ENCODE measurements at regions not wholly inside any gene's neighbourhood (a gene's known extent, or its start where the extent isn't known, plus 50 kb on each side); places are given as distances from the start of the nearest gene placed in this dataset.
"Not testable (repeated sequence)": the region's sequence is repeated elsewhere in the genome, so short reads cannot be mapped to it uniquely, and the experiment has no call there.

DNA sequence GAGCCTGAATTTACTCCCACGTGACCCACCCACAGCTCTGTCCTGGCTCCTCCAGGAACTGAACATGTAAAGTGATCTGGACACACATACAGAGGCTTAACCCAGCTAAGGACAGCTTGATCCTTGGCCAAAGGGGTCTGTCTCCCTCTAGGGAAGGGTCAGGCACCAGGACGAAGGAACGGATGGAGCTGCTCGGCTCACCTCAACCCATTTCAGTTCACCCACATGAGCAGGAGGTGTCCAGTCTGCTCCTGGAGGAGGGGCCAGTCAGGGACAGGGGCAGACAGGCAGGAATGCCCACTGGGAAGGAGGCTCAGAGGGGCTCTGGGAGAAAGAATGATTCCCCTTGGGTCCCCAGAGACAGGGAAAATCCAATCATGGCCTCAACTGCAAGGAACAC is 567.2 kb downstream of the PTPRU start:
- Histone ChIP-seq H3K36me3 (no peaks in the 10 kb centered on the region), H3K9me3 (replicated peaks) (no peaks in the 10 kb centered on the region), H3K4me3 (no peak overlapping the region), H3K27ac (no peak overlapping the region), H3K4me1 (no peaks in the 10 kb centered on the region), H3K27me3 (peaks cover 4% of the 10 kb centered on the region; the same call in 1 of the 2 replicates)
- no peak for DNase-seq

DNA sequence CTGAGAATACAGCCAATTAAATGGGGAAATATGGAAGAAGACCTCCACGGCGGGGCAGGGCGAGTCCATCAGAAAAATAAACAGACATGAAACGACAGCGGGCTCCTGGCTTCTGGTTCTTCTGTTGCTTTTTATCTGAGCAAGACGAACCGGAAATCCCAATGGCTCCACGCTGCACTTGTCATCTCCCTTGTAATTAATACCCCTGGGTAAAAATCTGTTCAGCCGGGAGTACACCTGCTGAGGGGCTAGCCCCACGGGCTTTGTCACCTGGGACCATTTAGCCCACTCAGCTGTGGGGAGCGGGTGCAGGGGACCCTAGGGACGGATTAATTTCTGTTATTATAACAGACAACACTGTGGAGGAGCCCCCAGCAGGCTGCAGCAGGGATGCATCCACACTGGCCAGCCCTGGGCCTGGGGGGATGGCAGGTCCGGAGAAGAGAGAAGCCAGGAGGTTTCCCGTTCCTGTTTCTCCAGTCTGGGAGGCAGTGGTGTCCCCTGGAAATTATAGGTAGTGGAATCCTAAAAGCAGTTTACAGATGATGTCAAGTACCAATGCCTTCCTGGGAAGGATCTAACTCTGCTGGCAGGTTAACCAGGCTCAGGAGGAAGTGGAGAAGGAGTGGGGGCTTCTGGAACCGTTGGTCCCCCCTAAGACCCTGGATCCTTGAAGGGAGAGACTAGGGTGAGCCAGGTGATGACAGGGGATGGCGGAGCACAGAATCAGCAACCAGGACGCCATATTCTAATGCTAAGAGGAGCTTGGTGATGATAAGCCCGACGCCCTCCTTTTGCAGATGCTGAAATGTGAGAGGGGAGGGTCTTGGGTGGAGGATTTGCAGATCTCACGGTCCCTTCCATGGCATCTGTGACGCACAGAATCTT is 566.1 kb downstream of the PTPRU start:
- H3K27ac ChIP-seq = no peak overlapping the region

DNA sequence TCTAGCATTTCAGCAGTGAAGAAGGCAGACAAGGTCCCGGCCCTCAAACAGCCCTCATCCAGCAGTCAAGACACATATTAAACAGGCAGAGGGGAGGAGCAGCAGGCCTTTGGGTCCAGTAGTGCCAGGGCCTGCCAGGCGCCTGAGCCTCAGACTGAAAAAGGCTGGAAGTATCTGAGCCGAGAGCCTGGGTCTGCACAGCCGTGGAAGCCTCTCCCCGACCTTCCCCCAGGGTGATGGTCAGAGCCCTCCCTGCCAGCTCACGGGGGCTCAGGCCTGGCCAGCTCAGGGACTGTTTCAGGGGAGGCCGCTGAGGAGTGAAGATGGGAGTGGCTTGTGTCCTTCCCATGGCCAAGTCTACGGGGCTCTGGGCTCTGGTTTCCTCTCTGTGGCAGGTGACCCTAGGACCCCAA is 565.2 kb downstream of the PTPRU start:
- Histone ChIP-seq H3K4me3 (no peak overlapping the region), H3K27ac (no peak overlapping the region), H3K9me3 (replicated peaks) (no peaks in the 10 kb centered on the region), H3K36me3 (no peaks in the 10 kb centered on the region), H3K27me3 (peaks cover 4% of the 10 kb centered on the region; the same call in 1 of the 2 replicates), H3K4me1 (no peaks in the 10 kb centered on the region)
- no peak for DNase-seq

More for the DNA sequence above, 566.1 kb downstream of the PTPRU start:
- H3K4me1 ChIP-seq = no peaks in the 10 kb centered on the region
- no peak overlapping the region for H3K4me3 ChIP-seq
- peak in 1 of 2 experiments; percentile 24 for DNase-seq
- H3K27me3 ChIP-seq = peaks cover 4% of the 10 kb centered on the region; the same call in 1 of the 2 replicates
- H3K9me3 ChIP-seq (replicated peaks) = no peaks in the 10 kb centered on the region
- H3K36me3 ChIP-seq = no peaks in the 10 kb centered on the region

DNA sequence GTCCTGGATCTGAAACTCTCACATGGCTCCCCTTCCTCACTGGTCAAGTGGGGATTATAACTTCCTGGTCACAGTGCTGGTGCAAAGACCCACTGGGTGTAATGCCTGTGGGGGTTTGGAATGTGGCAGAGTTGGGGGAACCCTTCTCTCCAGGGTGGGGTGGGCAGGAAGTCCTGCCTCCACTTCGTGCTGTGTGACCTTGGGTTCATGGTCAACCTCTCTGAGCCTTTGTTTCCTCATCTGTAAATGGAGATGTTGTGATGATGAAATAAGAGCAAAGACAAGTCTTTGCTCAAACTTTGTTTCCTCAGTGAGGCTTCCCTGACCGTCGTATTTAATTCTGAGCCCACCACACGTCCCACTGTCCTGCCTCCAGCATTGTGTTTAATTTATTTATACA is 564.7 kb downstream of the PTPRU start:
- Histone ChIP-seq H3K27me3 (peaks cover 4% of the 10 kb centered on the region; the same call in 1 of the 2 replicates), H3K27ac (no peak overlapping the region), H3K36me3 (no peaks in the 10 kb centered on the region), H3K4me1 (no peaks in the 10 kb centered on the region), H3K4me3 (no peak overlapping the region), H3K9me3 (replicated peaks) (no peaks in the 10 kb centered on the region)
- DNase-seq = no peak

DNA sequence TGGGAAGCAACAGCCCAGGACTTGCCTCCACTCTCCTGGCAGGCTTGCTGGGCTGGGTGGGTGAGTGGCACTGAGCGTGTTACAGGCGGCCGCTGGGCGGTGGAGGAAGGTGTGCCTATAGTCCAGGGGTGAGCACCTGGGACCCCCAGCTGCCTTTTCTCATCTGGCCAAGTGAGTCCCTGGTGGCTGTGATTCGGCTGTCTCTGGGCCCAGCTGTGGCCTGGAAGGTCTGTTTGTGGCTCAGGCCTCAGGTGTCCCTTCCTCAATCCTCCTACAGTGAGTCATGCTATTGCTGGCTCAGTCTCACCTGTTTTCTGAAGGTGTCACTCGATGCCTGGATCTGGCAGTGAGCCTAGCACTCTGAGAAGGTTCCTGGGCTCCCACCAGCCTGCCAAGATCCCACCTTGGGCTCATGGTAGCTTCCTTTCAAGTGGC is 564.2 kb downstream of the PTPRU start:
- DNase-seq = no peak
- no peak overlapping the region for H3K27ac ChIP-seq
- H3K36me3 ChIP-seq = no peaks in the 10 kb centered on the region
- no peak overlapping the region for H3K4me3 ChIP-seq
- H3K9me3 ChIP-seq (replicated peaks) = no peaks in the 10 kb centered on the region
- H3K4me1 ChIP-seq = no peaks in the 10 kb centered on the region
- H3K27me3 ChIP-seq = peaks cover 4% of the 10 kb centered on the region; the same call in 1 of the 2 replicates

DNA sequence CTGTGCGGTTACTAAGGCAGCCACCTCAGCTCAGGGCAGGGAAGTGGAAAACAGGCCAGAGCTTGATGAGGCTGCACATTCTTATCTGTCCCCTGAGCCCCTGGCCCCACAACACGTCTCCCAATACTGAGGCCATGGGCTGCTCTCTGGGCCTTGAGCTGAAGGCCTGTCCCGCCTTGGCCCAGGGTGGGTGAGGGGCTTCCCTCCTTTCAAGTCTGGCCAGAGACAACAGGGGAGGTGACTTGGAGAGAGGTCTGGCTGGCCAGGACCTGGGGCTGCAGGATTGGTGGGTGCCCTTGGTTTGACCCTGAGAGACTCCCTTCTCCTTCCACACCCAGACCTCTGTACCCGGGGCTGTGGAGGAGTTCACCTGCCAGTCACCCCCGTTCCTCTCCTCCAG is 563.8 kb downstream of the PTPRU start:
- H3K9me3 ChIP-seq (replicated peaks) = no peaks in the 10 kb centered on the region
- no peak for DNase-seq
- no peak overlapping the region for H3K27ac ChIP-seq
- no peaks in the 10 kb centered on the region for H3K36me3 ChIP-seq
- peaks cover 4% of the 10 kb centered on the region; the same call in 1 of the 2 replicates for H3K27me3 ChIP-seq
- no peak overlapping the region for H3K4me3 ChIP-seq
- no peaks in the 10 kb centered on the region for H3K4me1 ChIP-seq

DNA sequence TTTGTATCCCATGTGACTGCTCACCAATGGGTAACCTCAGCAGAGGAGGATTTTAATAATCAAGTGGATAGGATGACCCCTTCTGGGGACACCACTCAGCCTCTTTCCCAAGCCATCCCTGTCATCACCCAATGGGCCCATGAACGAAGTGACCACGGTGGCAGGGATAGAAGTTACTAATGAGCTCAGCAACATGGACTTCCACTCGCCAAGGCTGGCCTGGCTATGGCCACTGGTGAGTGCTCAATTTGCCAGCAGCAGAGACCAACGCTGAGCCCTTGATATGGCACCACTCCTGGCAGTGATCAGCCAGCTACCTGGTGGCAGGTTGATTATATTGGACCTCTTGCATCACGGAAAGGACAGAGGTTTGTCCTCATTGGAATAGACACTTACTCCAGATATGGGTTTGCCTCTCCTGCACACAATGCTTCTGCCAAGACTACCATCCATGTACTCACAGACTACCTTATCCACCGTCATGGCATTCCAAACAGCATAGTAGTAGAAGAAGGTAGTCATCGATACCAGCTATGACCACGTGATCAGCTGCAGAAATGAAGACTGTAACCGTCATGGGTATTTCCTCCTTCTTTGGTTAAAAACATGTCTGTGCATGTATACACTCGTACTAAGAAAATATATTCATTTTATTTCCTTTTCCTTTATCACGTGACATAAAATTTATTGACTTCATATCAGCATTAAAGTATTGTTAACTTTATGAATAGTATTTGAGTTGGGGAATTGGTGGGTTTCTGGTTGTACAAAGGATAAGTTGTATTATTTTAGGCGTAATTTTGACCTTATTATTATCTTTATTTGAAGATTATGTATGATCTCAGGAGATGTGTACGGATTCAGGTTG is 562.6 kb downstream of the PTPRU start:
- Histone ChIP-seq H3K27me3 (no peaks in the 10 kb centered on the region), H3K9me3 (replicated peaks) (no peaks in the 10 kb centered on the region)
- no peak for DNase-seq

DNA sequence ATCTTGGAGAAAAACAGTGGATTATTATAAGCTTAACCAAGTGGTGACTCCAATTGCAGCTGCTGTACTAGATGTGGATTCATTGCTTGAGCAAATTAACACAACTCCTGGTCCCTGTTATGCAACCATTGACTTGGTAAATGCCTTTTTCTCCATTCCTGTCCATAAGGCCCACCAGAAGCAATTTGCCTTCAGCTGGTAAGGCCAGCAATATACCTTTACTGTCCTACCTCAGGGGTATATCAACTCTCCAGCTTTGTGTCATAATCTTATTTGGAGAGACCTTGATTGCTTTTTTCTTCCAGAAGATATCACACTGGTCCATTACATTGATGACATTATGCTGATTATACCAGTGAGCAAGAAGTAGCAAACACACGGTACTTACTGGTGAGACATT is 560.8 kb downstream of the PTPRU start:
- not testable (repeated sequence) for H3K4me1 ChIP-seq; H3K27ac ChIP-seq; H3K9me3 ChIP-seq (replicated peaks); DNase-seq; H3K36me3 ChIP-seq; H3K4me3 ChIP-seq; H3K27me3 ChIP-seq

More for the DNA sequence above, 562.6 kb downstream of the PTPRU start:
- Histone ChIP-seq H3K27ac (no peak overlapping the region), H3K36me3 (no peaks in the 10 kb centered on the region), H3K4me1 (no peaks in the 10 kb centered on the region), H3K4me3 (no peak overlapping the region)

DNA sequence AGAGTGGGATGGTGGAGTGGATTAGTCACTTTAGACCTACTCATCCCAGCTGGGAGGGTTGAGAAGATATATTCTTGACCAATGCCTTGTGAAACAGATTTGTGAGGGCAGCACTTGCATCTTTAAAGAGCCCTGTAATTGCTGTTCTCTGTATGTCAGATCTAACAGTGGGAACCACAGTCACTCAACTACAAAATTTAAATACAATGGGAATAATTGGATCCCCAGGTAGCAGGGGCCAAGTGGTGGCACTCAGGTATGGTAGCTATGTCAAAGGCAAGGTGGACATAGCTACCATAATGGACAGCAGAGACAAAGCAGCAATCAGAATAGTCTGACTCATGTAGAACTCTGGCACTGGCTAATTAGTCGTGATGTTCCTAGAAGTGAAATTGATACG is 559.6 kb downstream of the PTPRU start:
- H3K27me3 ChIP-seq; DNase-seq; H3K9me3 ChIP-seq (replicated peaks); H3K27ac ChIP-seq; H3K4me3 ChIP-seq; H3K4me1 ChIP-seq; H3K36me3 ChIP-seq: not testable (repeated sequence)

DNA sequence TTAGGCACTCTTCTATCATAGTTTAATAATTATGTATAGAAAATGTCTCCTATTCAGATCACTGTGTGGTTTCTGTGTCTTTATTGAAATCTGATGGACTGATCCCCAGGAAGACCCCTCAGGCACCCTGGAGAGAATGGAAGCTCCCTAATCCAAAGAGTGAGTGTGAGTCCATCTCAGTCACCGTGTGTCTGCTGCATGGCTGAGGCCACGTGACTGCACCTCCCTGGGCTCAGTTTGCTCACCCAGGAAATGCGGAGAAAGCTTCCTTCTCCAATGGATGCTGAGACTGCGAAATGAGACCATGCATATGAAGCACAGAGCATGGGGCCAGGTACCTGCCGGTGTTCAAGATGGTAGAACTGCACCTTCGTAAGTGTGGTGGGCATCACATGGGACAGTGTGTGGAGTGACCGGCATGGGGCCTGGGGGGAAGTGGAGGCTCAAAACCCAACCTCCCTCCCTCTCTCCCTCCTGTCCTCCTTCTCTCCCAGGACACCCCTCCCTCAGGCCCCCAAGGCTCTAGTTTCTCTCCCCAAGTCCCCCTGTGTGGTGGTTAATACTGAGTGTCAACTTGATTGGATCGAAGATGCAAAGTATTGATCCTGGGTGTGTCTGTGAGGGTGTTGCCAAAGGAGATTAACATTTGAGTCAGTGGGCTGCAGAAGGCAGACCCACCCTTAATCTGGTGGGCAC is 557.5 kb downstream of the PTPRU start:
- Histone ChIP-seq H3K4me1 (no peaks in the 10 kb centered on the region), H3K27ac (no peak overlapping the region), H3K4me3 (no peak overlapping the region), H3K9me3 (replicated peaks) (no peaks in the 10 kb centered on the region), H3K27me3 (no peaks in the 10 kb centered on the region), H3K36me3 (no peaks in the 10 kb centered on the region)
- no peak for DNase-seq

DNA sequence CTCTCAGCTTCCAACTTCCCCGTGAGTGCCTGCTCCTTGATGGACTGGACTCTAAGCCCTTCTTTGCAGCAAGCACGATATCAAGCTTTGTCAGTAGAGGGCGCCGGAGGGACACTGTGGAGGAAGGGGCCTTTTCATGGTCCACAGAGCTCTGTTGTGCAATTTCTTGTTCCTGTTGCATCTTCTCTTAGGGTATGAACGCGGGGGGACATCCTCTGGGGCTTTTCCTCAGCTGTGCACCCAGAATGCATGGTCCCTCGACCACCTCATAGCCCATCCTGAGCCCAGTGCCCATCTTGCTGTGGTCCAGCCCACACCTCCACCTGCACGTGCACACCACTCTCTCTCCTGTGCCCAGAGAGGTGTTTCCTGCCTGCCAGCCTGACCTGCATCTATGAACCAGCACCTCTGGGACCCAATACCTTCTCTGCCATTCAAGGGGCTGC is 556.8 kb downstream of the PTPRU start:
- Histone ChIP-seq H3K27ac (no peak overlapping the region), H3K4me1 (no peaks in the 10 kb centered on the region), H3K27me3 (no peaks in the 10 kb centered on the region), H3K4me3 (no peak overlapping the region), H3K36me3 (no peaks in the 10 kb centered on the region), H3K9me3 (replicated peaks) (no peaks in the 10 kb centered on the region)
- DNase-seq = peak; percentile 77 to 93

DNA sequence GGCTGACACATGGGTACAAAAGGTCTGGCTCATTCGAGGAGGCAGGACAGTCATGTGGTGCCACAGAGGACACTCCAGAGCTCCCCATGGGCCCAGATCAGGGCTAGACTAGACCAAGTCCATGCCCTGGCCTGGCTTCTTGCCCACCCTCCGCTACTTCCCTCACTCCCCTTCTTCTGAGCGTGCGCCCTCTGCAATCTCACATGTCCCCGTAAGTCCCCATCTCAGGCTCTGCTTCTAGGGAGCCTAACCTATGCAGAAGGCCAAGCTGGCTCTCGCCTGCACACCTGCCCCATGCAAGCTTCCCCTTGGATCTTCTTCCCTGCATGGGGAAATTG is 553.6 kb downstream of the PTPRU start:
- Histone ChIP-seq H3K27me3 (peaks cover 5% of the 10 kb centered on the region; the same call in 1 of the 2 replicates), H3K27ac (no peak overlapping the region), H3K36me3 (no peaks in the 10 kb centered on the region), H3K4me3 (no peak overlapping the region), H3K9me3 (replicated peaks) (no peaks in the 10 kb centered on the region), H3K4me1 (no peaks in the 10 kb centered on the region)
- DNase-seq = no peak

DNA sequence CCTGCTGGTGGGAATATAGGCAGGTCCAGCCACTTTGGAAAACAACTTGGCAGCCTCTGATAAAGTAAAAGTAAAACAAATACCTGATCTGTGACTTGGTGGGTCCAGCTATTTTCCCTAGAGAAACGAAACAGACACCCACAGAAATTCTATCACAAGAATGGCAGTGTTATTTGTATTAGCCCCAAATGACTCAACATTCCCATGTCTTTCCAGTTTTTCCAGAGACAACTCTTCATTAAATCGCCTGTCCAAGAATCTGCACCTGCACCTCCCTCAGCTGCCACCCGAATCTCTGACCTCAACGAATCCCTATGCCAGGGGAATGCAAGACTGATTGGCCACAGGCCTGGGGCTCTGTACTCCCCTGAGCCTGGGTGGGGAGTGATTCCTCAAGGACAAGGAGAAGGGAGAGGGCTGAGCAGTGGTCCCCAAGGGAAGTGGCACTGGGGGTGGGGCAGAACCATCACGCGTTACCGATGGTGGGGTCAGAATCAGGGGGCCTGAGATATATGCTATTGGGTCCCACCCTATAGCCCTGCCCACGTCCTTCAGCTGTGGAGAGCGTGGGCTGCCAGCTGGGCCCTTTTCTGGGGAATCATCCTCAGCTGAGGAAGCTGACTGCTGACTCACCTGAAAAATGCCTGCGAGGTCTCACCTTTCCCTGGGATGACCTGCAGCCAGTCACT is 553.0 kb downstream of the PTPRU start:
- no peaks in the 10 kb centered on the region for H3K36me3 ChIP-seq
- H3K4me1 ChIP-seq = no peaks in the 10 kb centered on the region
- no peak overlapping the region for H3K4me3 ChIP-seq
- no peaks in the 10 kb centered on the region for H3K9me3 ChIP-seq (replicated peaks)
- DNase-seq = no peak
- H3K27me3 ChIP-seq = peaks cover 5% of the 10 kb centered on the region; the same call in 1 of the 2 replicates
- H3K27ac ChIP-seq = no peak overlapping the region
